Mesendoderm (in vitro differentiated cells): ENCODE measurements at regions not wholly inside any gene's neighbourhood (a gene's known extent, or its start where the extent isn't known, plus 50 kb on each side); places are given as distances from the start of the nearest gene placed in this dataset.

Experiments used
- DNase-seq: peaks from one replicate; pipeline ENCODE4 v3.0.0; 2013
- H2AK5ac ChIP-seq: 2 replicates; pipeline ENCODE4 v1.6.1; 2013; ENCODE audit warnings: low read length, inconsistent platforms
- H2BK120ac ChIP-seq: 2 replicates; pipeline ENCODE4 v1.6.1; 2013; ENCODE audit warnings: low read depth, mild to moderate bottlenecking, low read length, moderate library complexity, mixed read lengths
- H2BK15ac ChIP-seq: replicated peaks from 2 replicates; pipeline ENCODE4 v1.6.1; 2013; ENCODE audit warnings: low read depth, mild to moderate bottlenecking, moderate library complexity
- H2BK5ac ChIP-seq: 2 replicates; pipeline ENCODE4 v1.6.1; 2013; ENCODE audit warnings: low read length, inconsistent platforms
- H3K18ac ChIP-seq: 2 replicates; pipeline ENCODE4 v1.6.1; 2013; ENCODE audit warnings: mild to moderate bottlenecking, low read length, mixed read lengths
- H3K23ac ChIP-seq: one replicate; pipeline ENCODE4 v1.6.1; 2013; ENCODE audit warnings: low read length
- H3K27ac ChIP-seq: 2 replicates; pipeline ENCODE4 v1.5.1; 2013; ENCODE audit warnings: low read depth, mild to moderate bottlenecking, inconsistent platforms, low read length, moderate library complexity
- H3K27me3 ChIP-seq: 2 replicates; pipeline ENCODE4 v1.6.1; 2013; ENCODE audit warnings: low read length, control low read depth, mild to moderate bottlenecking, inconsistent platforms; ENCODE audit not compliant: insufficient read depth, poor library complexity
- H3K36me3 ChIP-seq: 2 replicates; pipeline ENCODE4 v1.6.1; 2013; ENCODE audit warnings: low read length, inconsistent platforms; ENCODE audit not compliant: control insufficient read depth, insufficient read depth
- H3K4ac ChIP-seq: one replicate; pipeline ENCODE4 v1.6.1; 2013; ENCODE audit warnings: low read depth, mild to moderate bottlenecking, low read length, moderate library complexity
- H3K4me1 ChIP-seq: 2 replicates; pipeline ENCODE4 v1.6.1; 2013; ENCODE audit warnings: low read depth, low read length, inconsistent platforms; ENCODE audit not compliant: control insufficient read depth
- H3K4me2 ChIP-seq: 2 replicates; pipeline ENCODE4 v1.6.1; 2013; ENCODE audit warnings: low read length
- H3K4me3 ChIP-seq: 2 replicates; pipeline ENCODE4 v1.5.1; 2013; ENCODE audit warnings: mild to moderate bottlenecking, low read length
- H3K56ac ChIP-seq: one replicate; pipeline ENCODE4 v1.6.1; 2013; ENCODE audit warnings: low read length
- H3K79me1 ChIP-seq: 2 replicates; pipeline ENCODE4 v1.6.1; 2013; ENCODE audit warnings: low read length, inconsistent platforms
- H3K79me2 ChIP-seq: 2 replicates; pipeline ENCODE4 v1.6.1; 2013; ENCODE audit warnings: mild to moderate bottlenecking, low read length; ENCODE audit not compliant: control insufficient read depth, insufficient read depth
- H3K9ac ChIP-seq: 2 replicates; pipeline ENCODE4 v1.6.1; 2013; ENCODE audit warnings: low read length, inconsistent platforms
- H4K5ac ChIP-seq: one replicate; pipeline ENCODE4 v1.6.1; 2013; ENCODE audit warnings: low read length
- H4K8ac ChIP-seq: one replicate; pipeline ENCODE4 v1.6.1; 2013; ENCODE audit warnings: low read depth, mild to moderate bottlenecking, control low read depth, low read length, moderate library complexity
- WGBS: extraction: QIAGEN DNeasy Blood & Tissue Kit; methylation state at CpG from one replicate; pipeline ENCODE4 v1.1.7; 2013; ENCODE audit warnings: low lambda C conversion rate, missing lambda C conversion rate; ENCODE audit not compliant: insufficient coverage; ENCODE audit errors: extremely low coverage; 5-methylcytosine and 5-hydroxymethylcytosine counted together

DNA sequence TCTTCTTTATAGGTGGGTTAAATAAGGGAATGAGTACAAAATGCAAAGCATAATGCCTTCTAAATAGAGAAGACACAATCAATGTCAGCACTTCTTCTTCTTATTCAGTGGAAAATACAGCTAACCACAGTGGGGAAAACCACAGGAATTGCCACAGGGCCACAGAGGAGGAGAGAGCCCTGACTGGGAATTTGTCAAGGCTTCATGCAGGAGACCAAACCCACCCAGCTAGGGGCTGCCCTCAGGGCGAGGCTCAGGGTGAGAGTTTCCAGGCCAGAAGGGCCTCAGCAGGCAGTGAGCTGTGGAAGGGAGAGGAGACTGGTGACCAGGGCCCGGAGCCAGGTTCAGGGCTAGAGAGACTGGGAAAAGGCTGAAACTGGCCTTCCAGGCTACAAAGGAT lies 279.1 kb downstream of the MSX2 start:
- Histone ChIP-seq H3K56ac (no peak overlapping the region), H2AK5ac (no peak overlapping the region), H3K4me3 (no peak overlapping the region), H3K79me1 (no peaks in the 10 kb centered on the region), H3K27ac (no peak overlapping the region), H3K27me3 (no peaks in the 10 kb centered on the region), H3K4me2 (no peak overlapping the region), H3K79me2 (no peaks in the 10 kb centered on the region), H4K8ac (no peak overlapping the region), H3K9ac (no peak overlapping the region), H3K4me1 (no peaks in the 10 kb centered on the region), H3K36me3 (no peaks in the 10 kb centered on the region), H2BK120ac (no peak overlapping the region), H3K23ac (no peak overlapping the region), H3K4ac (no peak overlapping the region), H4K5ac (no peak overlapping the region), H2BK15ac (no peak overlapping the region), H2BK5ac (no peak overlapping the region), H3K18ac (no peak overlapping the region)
- no CpG with 5 or more reads among the region's 2 CpGs for whole genome bisulfite sequencing
- no peak for DNase-seq

DNA sequence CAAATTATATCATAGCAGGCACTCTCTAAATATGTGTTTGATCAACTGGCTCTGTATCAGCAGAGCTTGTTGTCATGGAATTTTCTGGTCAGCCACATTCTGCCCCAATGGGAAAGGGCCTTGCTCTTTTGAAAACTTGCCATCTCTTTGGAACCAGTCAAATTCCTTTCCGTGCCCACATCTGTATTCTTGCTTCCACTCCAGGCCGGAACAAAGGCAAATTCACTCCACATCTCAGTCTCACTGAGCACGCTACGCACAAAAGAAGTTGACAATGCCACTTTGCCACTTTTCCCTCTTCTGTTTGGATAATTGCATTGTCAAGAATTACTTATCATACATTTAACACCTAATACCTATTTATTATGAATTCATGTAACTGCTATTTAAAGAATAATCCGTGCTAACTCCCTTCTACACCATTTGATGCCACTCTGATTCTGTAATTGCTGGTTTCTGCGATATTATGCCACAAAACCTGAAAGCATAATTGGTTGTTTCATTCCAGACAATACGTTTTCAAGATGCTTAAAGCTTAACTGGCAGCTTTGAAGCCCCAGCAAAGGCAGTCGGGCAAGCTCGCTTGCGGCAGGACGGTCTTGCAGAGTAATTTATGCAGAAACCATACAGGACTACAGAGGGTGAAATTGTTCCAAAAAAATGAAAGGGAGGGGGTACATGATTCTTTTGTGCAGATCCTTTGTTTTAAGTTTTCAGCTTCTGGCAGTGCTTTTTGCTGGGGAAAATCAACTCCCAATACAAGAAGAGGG lies 277.7 kb downstream of the MSX2 start:
- no peak overlapping the region for H3K18ac ChIP-seq
- H3K23ac ChIP-seq, result no peak overlapping the region
- H3K36me3 ChIP-seq, result no peaks in the 10 kb centered on the region
- no peaks in the 10 kb centered on the region for H3K4me1 ChIP-seq
- no peaks in the 10 kb centered on the region for H3K79me2 ChIP-seq
- no peak overlapping the region for H3K4ac ChIP-seq
- no peak overlapping the region for H3K27ac ChIP-seq
- H4K8ac ChIP-seq, result no peak overlapping the region
- no peaks in the 10 kb centered on the region for H3K79me1 ChIP-seq
- H3K4me2 ChIP-seq, result no peak overlapping the region
- WGBS, result no CpG with 5 or more reads among the region's 11 CpGs
- H3K56ac ChIP-seq, result no peak overlapping the region
- no peak overlapping the region for H2BK15ac ChIP-seq
- no peak overlapping the region for H3K4me3 ChIP-seq
- H2AK5ac ChIP-seq, result no peak overlapping the region
- no peaks in the 10 kb centered on the region for H3K27me3 ChIP-seq
- no peak overlapping the region for H3K9ac ChIP-seq
- H4K5ac ChIP-seq, result no peak overlapping the region
- DNase-seq, result no peak
- H2BK5ac ChIP-seq, result no peak overlapping the region
- H2BK120ac ChIP-seq, result no peak overlapping the region

DNA sequence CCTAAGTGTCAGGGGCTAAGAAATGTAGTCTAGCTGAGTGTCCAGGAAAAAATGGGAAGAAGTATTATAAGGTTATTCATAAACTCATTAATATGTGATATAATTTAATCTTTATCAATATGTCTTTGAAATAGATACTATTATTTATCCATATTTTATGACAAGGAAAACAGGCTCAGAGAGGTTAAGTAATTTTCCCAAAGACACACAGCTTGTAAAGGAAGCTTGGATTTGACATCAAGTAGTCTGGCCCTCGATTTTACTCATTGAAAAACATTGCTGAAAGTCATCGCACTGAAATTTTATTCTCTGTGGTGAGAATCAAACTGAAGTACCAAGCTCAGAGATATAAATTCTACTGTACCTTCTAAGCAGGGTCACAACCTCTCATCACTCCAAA lies 276.9 kb downstream of the MSX2 start:
- Histone ChIP-seq H2AK5ac (no peak overlapping the region), H3K79me2 (no peaks in the 10 kb centered on the region), H2BK15ac (no peak overlapping the region), H2BK120ac (no peak overlapping the region), H4K8ac (no peak overlapping the region), H4K5ac (no peak overlapping the region), H3K4me3 (no peak overlapping the region), H3K9ac (no peak overlapping the region), H3K4ac (no peak overlapping the region), H2BK5ac (no peak overlapping the region), H3K4me1 (no peaks in the 10 kb centered on the region), H3K36me3 (no peaks in the 10 kb centered on the region), H3K18ac (no peak overlapping the region), H3K56ac (no peak overlapping the region), H3K27ac (no peak overlapping the region), H3K27me3 (no peaks in the 10 kb centered on the region), H3K23ac (no peak overlapping the region), H3K79me1 (no peaks in the 10 kb centered on the region), H3K4me2 (no peak overlapping the region)
- DNase-seq, result no peak
- no CpG with 5 or more reads among the region's 2 CpGs for WGBS

DNA sequence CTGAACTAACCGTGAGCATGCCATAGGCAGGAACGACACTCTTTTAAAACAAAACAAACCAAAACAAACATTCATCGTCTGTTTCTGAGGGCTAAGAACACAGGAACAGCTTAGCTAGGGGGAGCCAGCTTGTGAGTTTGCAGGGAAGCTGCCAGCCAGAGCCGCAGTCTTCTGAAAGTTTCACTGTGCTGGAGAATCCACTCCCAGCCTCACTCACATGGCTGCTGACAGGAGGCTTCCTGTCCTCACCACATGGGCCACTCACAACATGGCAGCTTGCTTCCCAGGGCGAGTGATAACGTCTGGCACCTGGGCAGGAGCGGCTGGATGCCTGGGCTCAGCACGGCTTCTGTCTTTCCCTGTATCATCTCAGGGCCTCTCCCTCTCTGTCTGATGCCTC lies 275.2 kb downstream of the MSX2 start:
- no peaks in the 10 kb centered on the region for H3K79me1 ChIP-seq
- H3K79me2 ChIP-seq, result no peaks in the 10 kb centered on the region
- H3K4me2 ChIP-seq, result no peak overlapping the region
- H3K4ac ChIP-seq, result no peak overlapping the region
- H2BK5ac ChIP-seq, result no peak overlapping the region
- no peak overlapping the region for H3K9ac ChIP-seq
- no CpG with 5 or more reads among the region's 8 CpGs for WGBS
- no peak overlapping the region for H4K5ac ChIP-seq
- H3K23ac ChIP-seq, result no peak overlapping the region
- no peak overlapping the region for H4K8ac ChIP-seq
- no peak overlapping the region for H3K18ac ChIP-seq
- no peak overlapping the region for H3K4me3 ChIP-seq
- H3K27ac ChIP-seq, result no peak overlapping the region
- H3K27me3 ChIP-seq, result no peaks in the 10 kb centered on the region
- no peaks in the 10 kb centered on the region for H3K36me3 ChIP-seq
- no peak overlapping the region for H2BK120ac ChIP-seq
- no peak overlapping the region for H2BK15ac ChIP-seq
- H3K56ac ChIP-seq, result no peak overlapping the region
- no peak overlapping the region for H2AK5ac ChIP-seq
- H3K4me1 ChIP-seq, result no peaks in the 10 kb centered on the region
- peak; percentile 72 for DNase-seq

DNA sequence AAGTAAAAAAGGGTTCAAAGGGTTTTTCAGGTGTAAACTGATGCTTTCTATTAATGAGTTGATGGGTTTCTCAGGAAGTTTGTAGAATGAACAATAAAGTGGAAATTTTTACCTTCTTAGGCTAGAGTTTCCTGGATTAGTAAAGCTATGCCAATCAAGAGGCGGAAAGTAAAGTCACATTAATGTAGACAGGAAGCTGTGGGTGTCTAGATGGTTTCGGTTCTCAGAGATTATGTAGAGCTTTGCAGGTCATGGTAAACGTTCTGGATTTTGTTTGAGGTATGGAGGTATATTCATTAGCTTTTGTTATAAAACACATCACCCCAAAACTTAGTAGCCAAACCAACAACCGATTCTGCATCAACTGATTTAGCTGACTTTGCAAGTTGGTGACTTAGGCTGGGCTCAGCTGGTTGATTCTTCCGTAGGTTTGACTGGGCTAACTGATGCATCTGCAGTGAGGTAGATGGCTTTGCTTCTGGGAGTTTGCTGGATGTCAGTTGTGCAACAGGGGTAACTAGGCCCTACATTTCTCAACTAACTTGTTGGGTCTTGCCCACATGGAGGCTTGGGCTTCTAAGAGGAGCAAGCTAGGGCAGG lies 273.8 kb downstream of the MSX2 start:
- H3K27me3 ChIP-seq, result no peaks in the 10 kb centered on the region
- H4K8ac ChIP-seq, result no peak overlapping the region
- no peak overlapping the region for H3K4me3 ChIP-seq
- H3K27ac ChIP-seq, result no peak overlapping the region
- no peak overlapping the region for H3K18ac ChIP-seq
- H3K56ac ChIP-seq, result no peak overlapping the region
- H3K4me2 ChIP-seq, result no peak overlapping the region
- H3K23ac ChIP-seq, result no peak overlapping the region
- no CpG with 5 or more reads among the region's 5 CpGs for WGBS
- H3K79me2 ChIP-seq, result no peaks in the 10 kb centered on the region
- no peak overlapping the region for H2BK120ac ChIP-seq
- no peaks in the 10 kb centered on the region for H3K36me3 ChIP-seq
- H3K4ac ChIP-seq, result no peak overlapping the region
- H2AK5ac ChIP-seq, result no peak overlapping the region
- H4K5ac ChIP-seq, result no peak overlapping the region
- no peak for DNase-seq
- no peak overlapping the region for H2BK5ac ChIP-seq
- no peaks in the 10 kb centered on the region for H3K79me1 ChIP-seq
- H3K4me1 ChIP-seq, result no peaks in the 10 kb centered on the region
- no peak overlapping the region for H2BK15ac ChIP-seq
- H3K9ac ChIP-seq, result no peak overlapping the region

DNA sequence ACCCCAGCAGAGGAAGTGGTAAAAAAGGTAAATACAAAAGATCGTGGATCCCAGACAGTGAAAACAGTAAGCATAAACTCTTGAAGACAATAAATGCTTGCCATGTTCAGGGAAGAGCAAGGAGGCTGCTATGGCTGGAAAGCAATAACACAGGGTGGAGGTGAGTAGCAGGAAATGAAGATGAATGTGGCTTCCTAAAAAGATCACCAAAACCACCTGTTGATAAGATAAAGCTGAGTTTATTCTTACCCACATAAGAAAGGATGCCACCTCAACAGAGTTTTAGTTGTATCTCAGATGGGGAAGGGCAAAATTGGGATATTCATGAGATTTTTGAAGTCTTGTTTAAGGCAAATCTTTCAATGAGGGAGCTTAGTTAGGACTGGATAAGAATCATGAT lies 273.3 kb downstream of the MSX2 start:
- no peaks in the 10 kb centered on the region for H3K4me1 ChIP-seq
- no peak for DNase-seq
- H2BK15ac ChIP-seq, result no peak overlapping the region
- no peak overlapping the region for H3K9ac ChIP-seq
- no peak overlapping the region for H2AK5ac ChIP-seq
- H3K18ac ChIP-seq, result no peak overlapping the region
- no peaks in the 10 kb centered on the region for H3K79me1 ChIP-seq
- no peaks in the 10 kb centered on the region for H3K79me2 ChIP-seq
- no peaks in the 10 kb centered on the region for H3K27me3 ChIP-seq
- no peak overlapping the region for H3K4me3 ChIP-seq
- no peak overlapping the region for H3K56ac ChIP-seq
- H3K36me3 ChIP-seq, result no peaks in the 10 kb centered on the region
- H3K23ac ChIP-seq, result no peak overlapping the region
- no CpG with 5 or more reads among the region's 1 CpG for WGBS
- H3K27ac ChIP-seq, result no peak overlapping the region
- no peak overlapping the region for H3K4me2 ChIP-seq
- H2BK5ac ChIP-seq, result no peak overlapping the region
- no peak overlapping the region for H4K8ac ChIP-seq
- H4K5ac ChIP-seq, result no peak overlapping the region
- no peak overlapping the region for H3K4ac ChIP-seq
- H2BK120ac ChIP-seq, result no peak overlapping the region
